ENCODE measurements at regions not wholly inside any gene's neighbourhood (a gene's known extent, or its start where the extent isn't known, plus 50 kb on each side); places are given as distances from the start of the nearest gene placed in this dataset.

DNA sequence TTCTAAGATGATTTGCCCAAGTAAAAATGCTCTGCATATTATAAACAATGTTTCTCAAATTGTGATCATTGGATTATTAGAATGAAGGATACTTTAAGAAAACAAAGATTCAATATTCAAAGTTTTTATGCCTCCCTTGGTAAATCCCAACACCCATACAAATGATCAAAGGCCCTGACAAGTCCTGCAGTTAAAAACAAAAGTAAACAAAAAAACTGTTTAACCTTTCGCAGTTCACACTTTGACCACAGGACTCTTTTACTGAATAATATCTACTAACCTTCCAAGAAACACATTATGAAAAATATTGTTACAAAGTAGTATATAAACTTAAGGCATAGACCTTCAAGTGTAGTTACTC lies 365.9 kb upstream of the ZFHX3 start (continued):
- TF ChIP-seq, protein P1, sequence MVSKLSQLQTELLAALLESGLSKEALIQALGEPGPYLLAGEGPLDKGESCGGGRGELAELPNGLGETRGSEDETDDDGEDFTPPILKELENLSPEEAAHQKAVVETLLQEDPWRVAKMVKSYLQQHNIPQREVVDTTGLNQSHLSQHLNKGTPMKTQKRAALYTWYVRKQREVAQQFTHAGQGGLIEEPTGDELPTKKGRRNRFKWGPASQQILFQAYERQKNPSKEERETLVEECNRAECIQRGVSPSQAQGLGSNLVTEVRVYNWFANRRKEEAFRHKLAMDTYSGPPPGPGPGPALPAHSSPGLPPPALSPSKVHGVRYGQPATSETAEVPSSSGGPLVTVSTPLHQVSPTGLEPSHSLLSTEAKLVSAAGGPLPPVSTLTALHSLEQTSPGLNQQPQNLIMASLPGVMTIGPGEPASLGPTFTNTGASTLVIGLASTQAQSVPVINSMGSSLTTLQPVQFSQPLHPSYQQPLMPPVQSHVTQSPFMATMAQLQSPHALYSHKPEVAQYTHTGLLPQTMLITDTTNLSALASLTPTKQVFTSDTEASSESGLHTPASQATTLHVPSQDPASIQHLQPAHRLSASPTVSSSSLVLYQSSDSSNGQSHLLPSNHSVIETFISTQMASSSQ (IDR thresholded peaks at IDR 0.05; ENCODE audit: low read depth): no peak
- TF ChIP-seq, protein P1 (CRISPR knock-in tag; IDR thresholded peaks at IDR 0.05; ENCODE audit: borderline replicate concordance): no peak
- TF ChIP-seq, protein P2, sequence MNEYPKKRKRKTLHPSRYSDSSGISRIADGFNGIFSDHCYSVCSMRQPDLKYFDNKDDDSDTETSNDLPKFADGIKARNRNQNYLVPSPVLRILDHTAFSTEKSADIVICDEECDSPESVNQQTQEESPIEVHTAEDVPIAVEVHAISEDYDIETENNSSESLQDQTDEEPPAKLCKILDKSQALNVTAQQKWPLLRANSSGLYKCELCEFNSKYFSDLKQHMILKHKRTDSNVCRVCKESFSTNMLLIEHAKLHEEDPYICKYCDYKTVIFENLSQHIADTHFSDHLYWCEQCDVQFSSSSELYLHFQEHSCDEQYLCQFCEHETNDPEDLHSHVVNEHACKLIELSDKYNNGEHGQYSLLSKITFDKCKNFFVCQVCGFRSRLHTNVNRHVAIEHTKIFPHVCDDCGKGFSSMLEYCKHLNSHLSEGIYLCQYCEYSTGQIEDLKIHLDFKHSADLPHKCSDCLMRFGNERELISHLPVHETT (CRISPR knock-in tag; conservative IDR thresholded peaks at IDR 0.05): no peak

DNA sequence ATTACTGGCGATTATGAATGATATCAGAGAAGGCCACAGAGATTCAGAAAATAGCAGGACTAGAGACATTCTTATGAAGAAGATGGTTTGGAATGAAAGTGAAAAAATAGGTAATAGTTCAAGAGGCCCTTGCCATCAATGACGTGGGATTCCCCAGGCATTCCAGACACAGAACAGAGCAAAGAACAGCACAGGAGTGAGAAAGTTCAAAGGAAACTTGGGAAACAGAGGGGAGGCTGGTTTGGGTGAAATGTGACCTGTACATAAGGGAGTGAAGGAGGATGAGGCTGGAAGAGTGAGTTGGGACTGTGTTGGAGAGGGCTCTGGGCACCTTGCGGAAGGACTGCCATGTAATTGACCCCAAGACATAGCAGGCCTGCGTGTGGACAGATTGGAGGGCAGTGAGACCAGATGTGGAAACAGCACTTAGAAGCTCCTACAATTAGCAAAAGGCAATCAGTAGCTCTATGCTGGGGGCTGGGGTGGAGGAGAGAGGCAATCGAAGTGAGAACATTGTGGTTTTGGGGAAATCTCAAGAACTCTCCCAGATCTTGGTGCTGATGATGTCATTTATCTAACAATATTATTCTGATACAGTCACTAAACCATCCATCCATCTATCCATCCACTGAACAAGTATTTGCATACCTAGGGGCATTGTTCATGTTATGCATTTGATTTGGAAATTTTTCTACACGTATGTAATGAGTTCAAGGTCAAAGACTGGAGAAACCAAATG lies 365.3 kb upstream of the ZFHX3 start:
- ATAC-seq (no peak), DNase-seq (ENCODE audit: low spot score) (no peak), FAIRE-seq (no peak)
- POLR2A ChIA-PET: no interaction called here
- CTCF ChIA-PET (ENCODE audit: low intra/inter-chr PET ratio, low total read pairs): no interaction called here
- no peaks in the 10 kb centered on the region for H4K20me1 ChIP-seq (ENCODE audit: insufficient read depth, low read length)
- no peak overlapping the region for H3K27ac ChIP-seq (ENCODE audit: extremely low read length, insufficient read depth, low read length)
- intact Hi-C loops (cut with micrococcal nuclease; ENCODE audit: unreplicated experiment): no loop called here
- H3K9me3 ChIP-seq (ENCODE audit: low read length): no peaks in the 10 kb centered on the region
- TF ChIP-seq ATF7 (IDR thresholded peaks at IDR 0.05) (peak; percentile 87), ATF7 (CRISPR knock-in tag; IDR thresholded peaks at IDR 0.05) (no peak), NBN (conservative IDR thresholded peaks at IDR 0.05) (no peak)
- 62% methylated on average over 6 of the region's 6 CpGs for WGBS (ENCODE audit: low lambda C conversion rate)
- BruUV-seq (replicated peaks): no TSS peak
- no peak overlapping the region for H3K4me2 ChIP-seq (ENCODE audit: low read depth, low read length)
- in situ Hi-C loops (cut with HindIII; ENCODE audit: extremely low pct_ligation_motif_present, low pct_unique_long_range_greater_than_20kb): no loop called here
- H3K27me3 ChIP-seq (ENCODE audit: control insufficient read depth in 1 of 2, insufficient read depth in 2 of 2, low read length in 2 of 2): peaks cover 0 to 3% of the 10 kb centered on the region in 2 experiments; a peak in 2 of 5 replicates
- H3K36me3 ChIP-seq (replicated peaks in 1 of 2; ENCODE audit: control insufficient read depth in 1 of 2, insufficient read depth in 2 of 2, low read length in 2 of 2): no peaks in the 10 kb centered on the region
- H3K79me2 ChIP-seq (ENCODE audit: insufficient read depth, low read length): no peaks in the 10 kb centered on the region
- 0 out of 2 replicates have a peak, but pooled peaks cover 10% of the 10 kb centered on the region for H3K4me1 ChIP-seq (ENCODE audit: insufficient read depth, low read length)
- H3K9ac ChIP-seq (ENCODE audit: insufficient read depth, low read depth, low read length): no peak overlapping the region
- no peak overlapping the region for H2AFZ ChIP-seq (ENCODE audit: low read length)
- H3K4me3 ChIP-seq (replicated peaks in 1 of 3; ENCODE audit: insufficient read depth in 1 of 3, low read depth in 2 of 3, low read length in 3 of 3): no peak overlapping the region

All from HepG2 (cell line).